ENCODE measurements at regions not wholly inside any gene's neighbourhood (a gene's known extent, or its start where the extent isn't known, plus 50 kb on each side); places are given as distances from the start of the nearest gene placed in this dataset.

DNA sequence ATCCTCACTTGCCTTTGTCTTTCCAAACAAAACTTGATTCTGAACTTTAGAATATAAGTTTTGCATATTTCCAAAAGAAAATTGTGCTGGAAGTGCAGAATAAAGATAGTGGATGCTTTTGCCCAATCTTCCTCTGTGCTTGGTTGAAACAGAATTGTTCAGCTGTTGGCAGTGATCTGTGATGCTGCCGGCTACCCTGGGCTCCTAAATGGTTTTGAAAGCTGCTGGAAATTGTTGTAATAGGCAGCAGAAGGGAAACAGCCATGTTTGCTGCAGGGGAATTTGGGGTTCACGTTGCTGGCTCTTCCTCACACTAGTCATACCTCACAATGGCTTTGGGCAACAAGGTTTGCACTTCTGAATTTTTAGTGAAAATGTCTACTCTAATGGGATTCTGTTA, 398.0 kb downstream of the RAPGEF2 start:
- H3K4me1 ChIP-seq, result no peaks in the 10 kb centered on the region
- DNase-seq, result no peak
- H3K36me3 ChIP-seq, result no peaks in the 10 kb centered on the region
- no peak overlapping the region for H3K27ac ChIP-seq
- WGBS, 2 donors (ENCODE audit: low coverage in 1 of 2), result 69 to 83% methylated on average over 1 to 2 of the region's 2 CpGs
- no peaks in the 10 kb centered on the region for H3K9me3 ChIP-seq
- in situ Hi-C loops (cut with MboI; ENCODE audit: low pct_ligation_motif_present in 1 of 4, low pct_unique_long_range_greater_than_20kb in 1 of 4, low sequenced_read_pairs in 3 of 4) (no loop called here), intact Hi-C loops (cut with DNase I; ENCODE audit: low total_unique reads) (no loop called here)
- no peak overlapping the region for H3K4me3 ChIP-seq
- H3K27me3 ChIP-seq, result peaks cover 14% of the 10 kb centered on the region
- TF ChIP-seq, protein P1, sequence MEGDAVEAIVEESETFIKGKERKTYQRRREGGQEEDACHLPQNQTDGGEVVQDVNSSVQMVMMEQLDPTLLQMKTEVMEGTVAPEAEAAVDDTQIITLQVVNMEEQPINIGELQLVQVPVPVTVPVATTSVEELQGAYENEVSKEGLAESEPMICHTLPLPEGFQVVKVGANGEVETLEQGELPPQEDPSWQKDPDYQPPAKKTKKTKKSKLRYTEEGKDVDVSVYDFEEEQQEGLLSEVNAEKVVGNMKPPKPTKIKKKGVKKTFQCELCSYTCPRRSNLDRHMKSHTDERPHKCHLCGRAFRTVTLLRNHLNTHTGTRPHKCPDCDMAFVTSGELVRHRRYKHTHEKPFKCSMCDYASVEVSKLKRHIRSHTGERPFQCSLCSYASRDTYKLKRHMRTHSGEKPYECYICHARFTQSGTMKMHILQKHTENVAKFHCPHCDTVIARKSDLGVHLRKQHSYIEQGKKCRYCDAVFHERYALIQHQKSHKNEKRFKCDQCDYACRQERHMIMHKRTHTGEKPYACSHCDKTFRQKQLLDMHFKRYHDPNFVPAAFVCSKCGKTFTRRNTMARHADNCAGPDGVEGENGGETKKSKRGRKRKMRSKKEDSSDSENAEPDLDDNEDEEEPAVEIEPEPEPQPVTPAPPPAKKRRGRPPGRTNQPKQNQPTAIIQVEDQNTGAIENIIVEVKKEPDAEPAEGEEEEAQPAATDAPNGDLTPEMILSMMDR (IDR thresholded peaks at IDR 0.05), result no peak
- TF ChIP-seq EP300 (IDR thresholded peaks at IDR 0.05; ENCODE audit: low read depth) (no peak), POLR2A (IDR thresholded peaks at IDR 0.05) (no peak), POLR2AphosphoS5 (IDR thresholded peaks at IDR 0.05) (no peak)

DNA sequence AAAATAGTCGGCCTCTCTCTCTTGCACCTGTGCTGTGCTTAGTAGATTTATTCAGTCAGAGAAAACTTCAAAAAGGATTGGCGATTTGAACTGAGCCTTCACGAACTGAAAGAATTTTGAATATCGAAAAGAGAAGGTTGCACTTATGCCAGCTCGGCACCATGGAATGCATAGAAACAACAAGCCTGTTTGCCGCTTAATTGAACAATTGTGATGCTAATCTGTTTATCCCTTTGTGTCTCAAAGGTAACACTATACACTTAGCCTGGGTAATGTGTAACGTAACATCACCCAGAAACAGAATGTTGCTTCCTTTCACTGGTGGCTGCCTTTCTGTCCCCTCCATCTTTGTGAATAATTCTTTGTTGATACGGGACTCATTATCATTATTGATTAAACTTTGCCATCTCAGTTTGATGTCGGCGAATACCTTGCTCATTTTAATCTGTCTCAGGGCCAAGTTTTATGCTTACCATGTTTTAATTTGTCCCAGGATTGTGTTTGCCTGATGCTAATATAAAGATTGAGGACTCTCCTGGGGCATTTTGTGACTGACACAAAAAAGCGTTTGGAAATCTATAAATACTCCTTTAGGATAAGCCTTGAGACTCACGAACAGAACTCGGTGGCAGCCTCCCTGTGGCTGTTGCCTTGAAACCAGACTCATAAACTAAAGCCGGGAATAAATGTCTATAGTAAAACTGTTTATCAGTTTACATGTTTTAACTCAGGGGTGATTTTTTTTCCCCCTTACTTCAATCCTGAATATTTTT, 400.5 kb downstream of the RAPGEF2 start:
- H3K27ac ChIP-seq, result no peak overlapping the region
- in situ Hi-C loops (cut with MboI; ENCODE audit: low pct_ligation_motif_present in 1 of 4, low pct_unique_long_range_greater_than_20kb in 1 of 4, low sequenced_read_pairs in 3 of 4), result no loop called here
- no peaks in the 10 kb centered on the region for H3K9me3 ChIP-seq
- DNase-seq, result no peak
- TF ChIP-seq, protein P1 (IDR thresholded peaks at IDR 0.05), result no peak
- TF ChIP-seq POLR2A (IDR thresholded peaks at IDR 0.05), result no peak
- TF ChIP-seq EP300 (IDR thresholded peaks at IDR 0.05; ENCODE audit: low read depth), result no peak
- TF ChIP-seq POLR2AphosphoS5 (IDR thresholded peaks at IDR 0.05), result no peak
- no peaks in the 10 kb centered on the region for H3K4me1 ChIP-seq
- H3K27me3 ChIP-seq, result peaks cover 14% of the 10 kb centered on the region
- WGBS, 2 donors (ENCODE audit: low coverage in 1 of 2), result 75 to 80% methylated on average over 6 to 14 of the region's 14 CpGs
- no peak overlapping the region for H3K4me3 ChIP-seq
- intact Hi-C loops (cut with DNase I; ENCODE audit: low total_unique reads), result no loop called here
- no peaks in the 10 kb centered on the region for H3K36me3 ChIP-seq

GRCh38 chr4:159504684-159505083, 401.8 kb downstream of the RAPGEF2 start:
- Histone ChIP-seq H3K27me3 (peaks cover 14% of the 10 kb centered on the region), H3K9me3 (no peaks in the 10 kb centered on the region), H3K4me3 (no peak overlapping the region), H3K27ac (no peak overlapping the region), H3K4me1 (no peaks in the 10 kb centered on the region), H3K36me3 (no peaks in the 10 kb centered on the region)
- TF ChIP-seq POLR2AphosphoS5 (IDR thresholded peaks at IDR 0.05) (no peak), EP300 (IDR thresholded peaks at IDR 0.05; ENCODE audit: low read depth) (no peak), POLR2A (IDR thresholded peaks at IDR 0.05) (no peak)
- TF ChIP-seq, protein P1 (IDR thresholded peaks at IDR 0.05), result no peak
- in situ Hi-C loops (cut with MboI; ENCODE audit: low pct_ligation_motif_present in 1 of 4, low pct_unique_long_range_greater_than_20kb in 1 of 4, low sequenced_read_pairs in 3 of 4), result no loop called here
- intact Hi-C loops (cut with DNase I; ENCODE audit: low total_unique reads), result no loop called here
- WGBS, 2 donors (ENCODE audit: low coverage in 1 of 2), result 38 to 55% methylated on average over 3 to 5 of the region's 5 CpGs
- no peak for DNase-seq

DNA sequence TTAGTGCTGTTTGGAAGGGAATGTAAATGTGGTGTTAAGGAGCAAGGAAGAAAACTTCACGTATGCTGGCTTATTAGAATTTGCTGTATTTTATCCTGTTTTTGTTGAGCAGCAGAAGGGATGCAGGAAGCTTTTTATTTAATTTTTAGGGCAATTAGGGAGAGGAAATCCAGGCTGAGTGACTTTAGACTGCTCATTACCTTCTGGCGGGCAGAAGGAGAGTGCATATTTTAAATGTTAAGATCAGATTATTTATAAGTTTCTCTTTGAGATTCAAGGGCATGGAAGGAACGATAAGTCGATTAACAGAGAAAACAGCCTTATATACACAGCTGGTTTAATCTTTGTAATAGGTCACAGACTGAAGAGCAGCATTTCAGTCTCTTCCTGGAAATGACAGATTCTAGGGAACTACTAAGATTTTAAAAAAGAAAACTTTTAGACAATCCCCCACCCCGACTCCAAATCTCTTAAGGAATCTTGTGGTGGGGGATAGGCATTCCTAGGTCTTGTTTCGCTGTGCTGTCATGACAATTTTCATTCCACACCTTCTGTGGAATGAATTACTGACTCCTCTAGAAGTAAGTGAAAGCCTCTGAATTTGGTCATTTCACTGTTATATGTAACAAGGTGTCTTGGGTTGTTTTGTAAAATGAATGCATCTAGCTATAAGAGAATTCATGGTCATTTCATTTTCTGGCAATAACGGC, 402.5 kb downstream of the RAPGEF2 start:
- Histone ChIP-seq H3K4me3 (no peak overlapping the region), H3K36me3 (no peaks in the 10 kb centered on the region), H3K4me1 (no peaks in the 10 kb centered on the region), H3K27me3 (peaks cover 14% of the 10 kb centered on the region), H3K27ac (no peak overlapping the region), H3K9me3 (no peaks in the 10 kb centered on the region)
- TF ChIP-seq EP300 (IDR thresholded peaks at IDR 0.05; ENCODE audit: low read depth) (no peak), POLR2AphosphoS5 (IDR thresholded peaks at IDR 0.05) (no peak)
- intact Hi-C loops (cut with DNase I; ENCODE audit: low total_unique reads) (no loop called here), in situ Hi-C loops (cut with MboI; ENCODE audit: low pct_ligation_motif_present in 1 of 4, low pct_unique_long_range_greater_than_20kb in 1 of 4, low sequenced_read_pairs in 3 of 4) (no loop called here)
- WGBS, 2 donors (ENCODE audit: low coverage in 1 of 2), result 67 to 73% methylated on average over 6 to 7 of the region's 7 CpGs
- no peak for DNase-seq
